T-helper 1 cell (primary cell): ENCODE measurements at regions not wholly inside any gene's neighbourhood (a gene's known extent, or its start where the extent isn't known, plus 50 kb on each side); places are given as distances from the start of the nearest gene placed in this dataset.
"Not testable (repeated sequence)": the region's sequence is repeated elsewhere in the genome, so short reads cannot be mapped to it uniquely, and the experiment has no call there.

Source experiments
- DNase-seq, 5 donors: peaks; one replicate each; pipeline ENCODE4 v3.0.0-alpha.2; 2012 to 2020

GRCh38 chr2:87415586-87416265, 332.2 kb upstream of the PLGLB2 start:
- peak in 1 of 5 donors; percentile 23 for DNase-seq

DNA sequence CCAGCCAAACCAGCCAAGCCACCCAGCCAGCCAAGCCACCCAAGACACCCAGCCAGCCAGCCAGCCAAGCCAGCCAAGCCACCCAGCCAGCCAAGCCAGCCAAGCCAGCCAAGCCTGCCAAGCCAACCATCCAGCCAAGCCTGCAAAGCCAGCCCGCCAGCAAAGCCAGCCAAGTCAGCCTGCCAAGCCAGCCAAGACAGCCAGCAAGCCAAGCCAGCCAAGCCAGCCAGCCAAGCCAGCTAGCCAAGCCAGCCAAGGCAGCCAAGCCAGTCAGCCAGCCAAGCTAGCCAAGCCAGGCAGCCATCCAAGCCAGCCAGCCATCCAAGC, 331.7 kb upstream of the PLGLB2 start:
- not testable (repeated sequence) for DNase-seq

- DNase-seq = not testable (repeated sequence)
These were observed 330.7 kb upstream of the PLGLB2 start for GRCh38 chr2:87417147-87417546.

- DNase-seq = not testable (repeated sequence)
These were observed 329.9 kb upstream of the PLGLB2 start for GRCh38 chr2:87417742-87418567.

DNA sequence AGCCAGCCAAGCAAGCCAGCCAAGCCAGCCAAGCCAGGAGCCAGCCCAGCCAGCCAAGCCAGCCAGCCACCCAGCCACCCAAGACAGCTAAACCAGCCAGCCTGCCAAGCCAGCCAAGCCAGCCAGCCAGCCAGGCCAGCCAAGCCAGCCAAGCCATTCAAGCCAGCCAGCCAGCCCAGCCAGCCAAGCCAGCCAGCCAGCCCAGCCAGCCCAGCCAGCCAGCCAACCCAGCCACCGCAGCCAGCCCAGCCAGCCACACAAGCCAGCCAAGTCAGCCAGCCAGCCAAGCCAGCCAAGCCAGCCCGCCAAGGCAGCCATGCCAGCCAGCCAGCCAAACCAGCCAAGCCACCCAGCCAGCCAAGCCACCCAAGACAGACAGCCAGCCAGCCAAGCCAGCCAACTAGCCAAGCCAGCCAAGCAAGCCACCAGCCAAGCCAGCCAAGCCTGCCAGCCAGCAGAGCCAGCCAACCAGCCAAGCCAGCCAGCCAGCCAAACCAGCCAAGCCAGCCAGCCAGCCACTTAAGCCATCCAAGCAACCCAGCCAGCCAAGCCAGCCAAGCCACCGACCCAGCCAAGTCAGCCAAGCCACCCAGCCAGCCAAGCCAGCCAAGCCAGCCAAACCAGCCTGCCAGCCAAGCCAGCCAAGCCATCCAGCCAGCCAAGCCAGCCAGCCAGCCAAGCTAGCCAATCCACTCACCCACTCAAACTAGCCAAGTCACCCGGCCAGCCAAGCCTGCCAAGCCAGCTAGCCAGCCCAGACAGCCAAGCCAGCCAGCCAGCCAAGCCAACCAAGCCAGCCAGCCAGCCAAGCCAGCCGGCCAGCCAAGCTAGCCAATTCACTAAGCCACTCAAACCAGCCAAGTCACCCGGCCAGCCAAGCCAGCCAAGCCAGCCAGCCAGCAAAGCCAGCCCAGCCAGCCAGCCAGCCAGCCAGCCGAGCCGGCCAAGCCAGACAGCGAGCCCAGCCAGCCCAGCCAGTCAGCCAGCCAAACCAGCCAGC, 328.8 kb upstream of the PLGLB2 start:
- not testable (repeated sequence) for DNase-seq

- not testable (repeated sequence) for DNase-seq
These were observed 327.9 kb upstream of the PLGLB2 start for GRCh38 chr2:87419980-87420379.

DNA sequence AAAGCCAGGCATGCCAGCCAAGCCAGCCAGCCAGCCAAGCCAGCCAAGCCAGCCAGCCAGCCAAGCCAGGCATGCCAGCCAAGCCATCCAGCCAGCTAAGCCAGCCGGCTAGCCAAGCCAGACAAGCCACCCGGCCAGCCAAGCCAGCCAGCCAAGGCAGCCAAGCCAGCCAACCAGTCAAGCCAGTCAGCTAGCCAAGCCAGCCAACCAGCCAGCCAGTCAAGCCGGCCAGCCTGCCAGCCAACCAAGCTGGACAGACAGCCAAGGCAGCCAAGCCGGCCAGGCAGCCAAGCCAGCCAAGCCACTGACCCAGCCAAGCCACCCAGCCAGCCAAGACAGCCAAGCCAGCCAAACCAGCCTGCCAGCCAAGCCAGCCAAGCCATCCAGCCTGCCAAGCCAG, 326.9 kb upstream of the PLGLB2 start:
- not testable (repeated sequence) for DNase-seq

DNA sequence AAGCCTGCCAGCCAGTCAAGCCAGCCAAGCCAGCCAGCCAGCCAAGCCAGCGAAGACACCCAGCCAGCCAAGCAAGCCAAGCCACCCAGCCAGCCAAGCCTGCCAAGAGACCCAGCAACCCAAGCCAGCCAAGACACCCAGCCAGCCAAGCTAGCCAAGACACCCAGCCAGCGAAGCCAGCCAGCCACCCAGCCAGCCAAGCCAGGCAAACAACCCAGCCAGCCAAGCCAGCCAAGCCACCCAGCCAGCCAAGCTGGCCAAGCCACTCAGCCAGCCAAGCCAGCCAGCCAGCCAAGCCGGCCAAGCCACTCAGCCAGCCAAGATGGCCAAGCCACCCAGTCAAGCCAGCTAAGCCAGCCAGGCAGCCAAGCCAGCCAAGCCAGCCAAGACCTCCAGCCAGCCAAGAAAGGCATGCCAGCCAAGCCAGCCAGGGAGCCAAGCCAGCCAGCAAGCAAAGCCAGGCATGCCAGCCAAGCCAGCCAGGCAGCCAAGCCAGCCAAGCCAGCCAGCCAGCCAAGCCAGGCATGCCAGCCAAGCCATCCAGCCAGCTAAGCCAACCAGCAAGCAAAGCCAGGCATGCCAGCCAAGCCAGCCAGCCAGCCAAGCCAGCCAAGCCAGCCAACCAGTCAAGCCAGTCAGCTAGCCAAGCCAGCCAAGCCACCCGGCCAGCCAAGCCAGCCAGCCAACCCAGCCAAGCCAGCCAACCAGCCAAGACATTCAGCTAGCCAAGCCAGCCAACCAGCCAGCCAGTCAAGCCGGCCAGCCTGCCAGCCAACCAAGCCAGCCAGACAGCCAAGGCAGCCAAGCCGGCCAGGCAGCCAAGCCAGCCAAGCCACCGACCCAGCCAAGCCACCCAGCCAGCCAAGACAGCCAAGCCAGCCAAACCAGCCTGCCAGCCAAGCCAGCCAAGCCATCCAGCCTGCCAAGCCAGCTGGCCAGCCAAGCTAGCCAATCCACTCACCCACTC, 323.8 kb upstream of the PLGLB2 start:
- not testable (repeated sequence) for DNase-seq

- not testable (repeated sequence) for DNase-seq
These were observed 323.1 kb upstream of the PLGLB2 start for GRCh38 chr2:87424763-87425154.

DNA sequence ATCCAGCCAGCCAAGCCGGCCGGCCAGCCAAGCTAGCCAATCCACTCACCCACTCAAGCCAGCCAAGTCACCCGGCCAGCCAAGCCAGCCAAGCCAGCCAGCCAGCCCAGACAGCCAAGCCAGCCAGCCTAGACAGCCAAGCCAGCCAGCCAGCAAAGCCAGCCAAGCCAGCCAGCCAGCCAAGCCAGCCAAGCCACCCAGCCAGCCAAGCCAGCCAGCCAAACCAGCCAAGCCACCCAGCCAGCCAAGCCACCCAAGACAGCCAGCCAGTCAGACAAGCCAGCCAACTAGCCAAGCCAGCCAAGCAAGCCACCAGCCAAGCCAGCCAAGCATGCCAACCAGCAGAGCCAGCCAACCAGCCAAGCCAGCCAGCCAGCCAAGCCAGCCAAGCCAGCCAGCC, 322.7 kb upstream of the PLGLB2 start:
- DNase-seq = not testable (repeated sequence)

DNA sequence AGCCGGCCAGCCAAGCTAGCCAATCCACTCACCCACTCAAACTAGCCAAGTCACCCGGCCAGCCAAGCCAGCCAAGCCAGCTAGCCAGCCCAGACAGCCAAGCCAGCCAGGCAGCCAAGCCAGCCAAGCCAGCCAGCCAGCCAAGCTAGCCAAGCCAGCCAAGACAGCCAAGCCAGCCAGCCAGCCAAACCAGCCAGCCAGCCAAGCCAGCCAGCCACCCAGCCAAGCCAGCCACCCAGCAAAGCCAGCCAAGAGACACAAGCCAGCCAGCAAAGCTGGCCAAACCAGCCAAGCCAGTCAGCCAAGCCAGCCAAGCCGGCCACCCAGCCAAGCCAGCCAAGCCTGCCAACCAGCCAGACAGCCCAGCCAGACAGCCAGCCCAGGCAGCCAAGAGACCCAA, 322.2 kb upstream of the PLGLB2 start:
- not testable (repeated sequence) for DNase-seq

DNA sequence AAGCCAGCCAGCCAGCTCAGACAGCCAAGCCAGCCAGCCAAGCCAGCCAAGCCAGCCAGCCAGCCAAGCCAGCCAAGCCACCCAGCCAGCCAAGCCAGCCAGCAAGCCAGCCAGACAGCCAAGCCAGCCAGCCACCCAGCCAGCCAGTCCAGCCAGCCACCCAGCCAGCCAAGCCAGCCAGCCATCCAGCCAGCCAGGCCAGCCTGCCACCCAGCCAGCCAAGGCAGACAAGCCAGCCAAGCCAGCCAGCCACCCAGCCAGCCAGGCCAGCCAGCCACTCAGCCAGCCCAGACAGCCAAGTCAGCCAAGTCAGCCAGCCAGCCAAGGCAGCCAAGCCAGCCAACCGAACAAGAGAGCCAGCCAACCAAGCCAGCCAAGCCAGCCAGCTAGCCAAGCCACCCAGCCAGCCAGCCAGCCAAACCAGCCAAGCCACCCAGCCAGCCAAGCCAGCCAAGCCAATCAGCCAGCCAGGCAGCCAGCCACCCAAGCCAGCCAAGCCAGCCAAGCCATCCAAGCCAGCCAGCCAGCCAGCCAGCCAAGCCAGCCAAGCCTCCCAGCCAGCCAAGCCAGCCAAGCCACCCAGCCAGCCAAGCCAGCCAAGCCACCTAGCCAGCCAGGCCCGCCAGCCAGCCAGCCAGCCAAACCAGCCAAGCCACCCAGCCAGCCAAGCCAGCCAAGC, 319.3 kb upstream of the PLGLB2 start:
- DNase-seq = peak in 1 of 5 donors; percentile 33

DNA sequence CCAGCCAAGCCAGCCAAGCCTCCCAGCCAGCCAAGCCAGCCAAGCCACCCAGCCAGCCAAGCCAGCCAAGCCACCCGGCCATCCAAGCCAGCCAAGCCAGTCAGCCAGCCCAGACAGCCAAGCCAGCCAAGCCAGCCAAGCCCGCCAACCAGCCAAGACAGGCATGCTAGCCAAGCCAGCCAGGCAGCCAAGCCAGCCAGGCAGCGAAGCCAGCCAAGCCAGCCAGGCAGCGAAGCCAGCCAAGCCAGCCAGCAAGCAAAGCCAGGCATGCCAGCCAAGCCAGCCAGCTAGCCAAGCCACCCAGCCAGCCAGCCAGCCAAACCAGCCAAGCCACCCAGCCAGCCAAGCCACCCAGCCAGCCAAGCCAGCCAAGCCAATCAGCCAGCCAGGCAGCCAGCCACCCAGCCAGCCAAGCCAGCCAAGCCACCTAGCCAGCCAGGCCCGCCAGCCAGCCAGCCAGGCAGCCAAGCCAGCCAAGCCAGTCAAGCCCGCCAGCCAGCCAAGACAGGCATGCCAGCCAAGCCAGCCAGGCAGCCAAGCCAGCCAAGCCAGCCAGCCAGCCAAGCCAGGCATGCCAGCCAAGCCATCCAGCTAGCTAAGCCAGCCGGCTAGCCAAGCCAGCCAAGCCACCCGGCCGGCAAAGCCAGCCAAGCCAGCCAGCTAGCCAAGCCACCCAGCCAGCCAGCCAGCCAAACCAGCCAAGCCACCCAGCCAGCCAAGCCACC, 318.5 kb upstream of the PLGLB2 start:
- not testable (repeated sequence) for DNase-seq

DNA sequence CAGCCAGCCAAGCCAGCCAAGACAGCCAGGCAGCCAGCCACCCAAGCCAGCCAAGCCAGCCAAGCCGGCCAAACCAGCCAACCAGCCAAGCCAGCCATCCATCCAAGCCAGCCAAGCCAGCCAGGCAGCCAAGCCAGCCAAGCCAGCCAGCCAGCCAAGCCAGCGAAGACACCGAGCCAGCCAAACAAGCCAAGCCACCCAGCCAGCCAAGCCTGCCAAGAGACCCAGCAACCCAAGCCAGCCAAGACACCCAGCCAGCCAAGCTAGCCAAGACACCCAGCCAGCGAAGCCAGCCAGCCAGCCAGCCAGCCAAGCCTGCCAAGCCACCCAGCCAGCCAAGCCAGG, 318.0 kb upstream of the PLGLB2 start:
- DNase-seq = not testable (repeated sequence)

DNA sequence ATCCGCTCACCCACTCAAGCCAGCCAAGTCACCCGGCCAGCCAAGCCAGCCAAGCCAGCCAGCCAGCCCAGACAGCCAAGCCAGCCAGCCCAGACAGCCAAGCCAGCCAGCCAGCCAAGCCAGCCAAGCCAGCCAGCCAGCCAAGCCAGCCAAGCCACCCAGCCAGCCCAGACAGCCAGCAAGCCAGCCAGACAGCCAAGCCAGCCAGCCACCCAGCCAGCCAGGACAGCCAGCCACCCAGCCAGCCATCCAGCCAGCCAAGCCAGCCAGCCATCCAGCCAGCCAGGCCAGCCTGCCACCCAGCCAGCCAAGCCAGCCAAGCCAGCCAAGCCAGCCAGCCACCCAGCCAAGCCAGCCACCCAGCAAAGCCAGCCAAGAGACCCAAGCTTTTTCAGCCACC, 316.8 kb upstream of the PLGLB2 start:
- DNase-seq = not testable (repeated sequence)

DNA sequence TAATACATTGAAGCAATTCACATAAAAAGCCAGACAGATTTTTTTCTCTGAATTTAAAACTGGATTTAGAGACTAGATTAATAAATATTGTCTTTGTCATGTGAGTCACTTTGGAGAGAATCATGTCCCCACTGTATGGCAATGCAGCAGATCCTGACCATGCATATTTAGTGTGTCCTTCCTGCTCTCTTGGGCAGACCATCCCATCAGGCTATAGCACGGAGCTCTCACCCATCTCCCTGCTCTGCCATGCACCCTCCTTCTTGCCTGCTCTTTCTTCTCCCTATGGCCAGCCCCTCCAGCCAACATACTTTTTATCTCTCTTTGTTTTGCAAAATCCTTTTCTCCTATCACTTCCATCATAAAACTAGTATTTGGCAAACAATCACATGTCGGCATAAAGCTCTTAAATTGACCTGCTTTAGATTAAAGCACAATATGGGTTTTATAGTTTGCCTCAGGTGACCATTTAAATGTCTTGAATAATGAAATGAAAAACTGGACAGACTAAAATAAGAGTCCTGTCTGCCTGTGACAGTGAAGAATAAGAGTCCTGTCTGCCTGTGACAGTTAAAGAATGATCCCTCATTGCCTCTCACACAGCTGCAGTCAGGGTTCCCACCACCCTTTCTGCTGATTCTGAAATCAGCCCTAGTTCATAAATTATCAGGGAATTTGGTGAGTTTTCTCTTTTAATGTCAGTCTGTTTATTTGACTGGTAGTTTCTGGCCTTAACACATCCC, 315.0 kb upstream of the PLGLB2 start:
- not testable (repeated sequence) for DNase-seq

DNA sequence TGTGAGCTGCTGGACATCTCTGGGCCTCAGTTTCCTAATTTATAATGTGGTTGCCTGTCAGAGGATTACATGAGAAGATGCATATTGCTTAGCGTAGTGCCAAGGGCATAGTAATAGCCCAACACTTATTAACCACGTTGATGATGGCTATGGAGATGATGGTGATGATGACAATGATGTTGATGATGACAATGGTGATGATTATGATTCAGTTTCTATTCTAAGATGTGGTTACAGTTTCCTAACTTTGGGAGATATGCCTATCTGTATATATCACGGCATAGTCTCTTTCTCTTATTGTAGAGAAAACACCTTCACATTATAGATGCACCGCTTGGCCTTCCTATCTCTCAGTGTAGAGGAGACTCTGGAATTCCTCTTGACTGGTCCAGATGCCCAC, 311.9 kb upstream of the PLGLB2 start:
- DNase-seq = not testable (repeated sequence)

DNA sequence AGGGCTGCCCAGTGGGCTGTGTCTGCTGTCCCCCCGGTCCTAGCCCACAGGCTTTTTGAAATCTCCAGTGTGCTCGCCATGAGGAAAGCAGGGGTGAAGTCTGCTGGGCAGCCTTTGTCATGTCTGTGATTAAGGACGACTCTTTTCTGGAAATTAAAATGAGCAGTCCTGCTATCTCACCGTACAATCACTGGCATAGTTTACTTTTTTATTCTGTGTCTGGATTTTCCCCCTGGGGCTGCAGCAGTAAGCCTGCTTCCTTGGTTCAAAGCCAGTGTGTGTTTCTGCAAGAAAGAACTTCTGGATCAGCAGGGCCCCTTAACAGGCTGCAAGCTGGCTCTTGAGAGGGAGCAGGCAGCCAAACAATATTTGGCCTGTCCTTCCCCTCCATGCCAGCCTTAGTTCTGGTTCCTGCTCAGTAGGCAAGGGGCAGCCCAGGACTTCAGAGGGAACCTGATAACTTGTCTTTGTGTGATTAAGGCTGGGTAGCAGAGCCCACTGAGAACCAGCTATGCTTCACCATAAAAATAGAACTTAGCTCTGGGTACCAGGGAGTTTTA, 310.1 kb upstream of the PLGLB2 start:
- DNase-seq = not testable (repeated sequence)

DNA sequence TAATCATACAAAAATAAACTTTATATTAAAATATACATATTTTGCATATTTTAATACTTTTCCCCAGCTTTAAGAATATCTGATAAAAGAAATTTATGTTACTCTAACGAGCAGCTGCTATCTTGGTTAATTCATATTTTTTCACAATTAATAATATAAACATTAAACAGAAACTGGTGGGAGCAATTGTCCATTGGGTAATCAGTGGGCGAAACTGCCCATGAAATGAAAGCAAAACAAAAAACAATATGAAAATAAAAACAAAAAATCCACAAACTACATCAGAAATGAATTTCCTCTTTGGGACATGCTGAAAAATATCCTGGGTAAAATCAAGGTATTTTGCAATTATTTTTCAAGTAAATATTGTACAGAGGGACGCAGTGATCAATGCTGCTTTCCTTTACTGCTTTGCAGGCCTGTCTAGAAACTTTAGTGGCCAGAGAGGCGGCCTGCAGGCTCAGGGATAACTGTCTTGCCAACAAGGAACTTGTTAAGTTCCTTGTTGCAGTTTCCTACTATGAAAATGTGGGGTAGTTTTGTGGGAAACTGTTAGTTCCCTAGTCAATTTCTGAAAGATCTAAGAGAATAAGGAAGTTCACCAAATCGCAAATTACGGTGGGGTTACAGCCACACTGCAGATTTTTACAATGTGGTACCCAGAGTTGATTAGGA, 309.0 kb upstream of the PLGLB2 start:
- DNase-seq = not testable (repeated sequence)
